Psoas muscle (tissue), 7 donors: ENCODE measurements at regions not wholly inside any gene's neighbourhood (a gene's known extent, or its start where the extent isn't known, plus 50 kb on each side); places are given as distances from the start of the nearest gene placed in this dataset.

Experiments used
- ATAC-seq, 4 donors: fragments of 200-7000 bp; cut with Tn5 transposase; one replicate each; pipeline ENCODE4 v1.9.1; 2020; ENCODE audit warnings: moderate library complexity in 3 of 4, mild to moderate bottlenecking in 2 of 4
- DNase-seq, 2 donors: peaks; one replicate each; pipeline ENCODE4 v3.0.0-alpha.2; 2020
- H3K27ac ChIP-seq: fragments of 200-600 bp; one replicate; pipeline ENCODE4 v1.8.0; 2022
- H3K27me3 ChIP-seq, 3 donors: fragments of 200-600 bp in 1 of 3; one replicate each; pipeline versions ENCODE4 v1.6.1 to v1.8.0; 2013 to 2022; ENCODE audit warnings: low read length in 2 of 3, mild to moderate bottlenecking in 2 of 3, moderate library complexity in 1 of 3; ENCODE audit not compliant: insufficient read depth in 3 of 3
- H3K36me3 ChIP-seq, 2 donors: fragments of 200-600 bp in 1 of 2; one replicate each; pipeline versions ENCODE4 v1.6.1 to v1.8.0; 2013 to 2022; ENCODE audit warnings: low read depth in 1 of 2, mild to moderate bottlenecking in 1 of 2, moderate library complexity in 1 of 2; ENCODE audit not compliant: insufficient read depth in 1 of 2
- H3K4me1 ChIP-seq: fragments of 200-600 bp; one replicate; pipeline ENCODE4 v1.8.0; 2022
- H3K4me3 ChIP-seq: fragments of 200-600 bp; one replicate; pipeline ENCODE4 v1.8.0; 2022; ENCODE audit warnings: mild to moderate bottlenecking
- H3K9me3 ChIP-seq: fragments of 200-600 bp; one replicate; pipeline ENCODE4 v1.8.0; 2022
- WGBS, 3 donors: extraction: QIAGEN DNeasy Blood & Tissue Kit; methylation state at CpG; one replicate each; pipeline versions ENCODE4 v1.1.6 to v1.1.7; 2013; 5-methylcytosine and 5-hydroxymethylcytosine counted together
- intact Hi-C, 2 donors: fragments of 100-400 bp; cut with DNase I; formaldehyde crosslinking; loops; one replicate each; pipeline versions ENCODE4 v1.11.0 to v1.14.2; 2022
- TF ChIP-seq, protein P1 (sequence below): fragments of 200-600 bp; IDR thresholded peaks from one replicate; pipeline ENCODE4 v1.8.0; 2022; ENCODE audit warnings: antibody characterized with exemption
- donor health status: healthy with polysubstance abuse.
- donor health status: DM: no; HTN: no; CAD: no; lungs with moderate emphysema.
- donor health status: Bipolar disorder and iron deficiency.
- donor health status: healthy.
- donor health status: DM: yes; HTN: yes; CAD: no.
- donor health status: DM: no; HTN: no; CAD: no.
- donor health status: DM: yes; HTN: yes; CAD: no.

DNA sequence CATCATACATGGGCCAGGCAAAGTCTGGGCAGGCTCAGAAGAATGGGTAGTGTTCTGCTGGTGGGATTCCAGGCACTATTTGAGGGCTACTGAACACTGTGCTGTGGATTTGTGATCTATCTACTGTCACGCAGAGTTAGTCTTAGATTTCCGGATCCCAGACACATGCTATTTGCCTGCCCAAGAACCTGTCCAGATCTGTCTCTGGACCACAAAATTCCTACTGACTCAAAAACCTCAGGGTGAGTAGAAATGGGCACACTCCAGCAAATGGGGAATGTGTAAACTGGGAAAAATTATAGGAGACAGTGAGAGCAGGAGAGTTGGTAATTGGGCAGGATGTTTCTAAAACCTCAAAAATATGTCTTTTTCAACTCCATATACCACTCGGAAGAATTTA lies 129.9 kb downstream of the GALC start:
- Histone ChIP-seq H3K36me3 (no peaks in the 10 kb centered on the region), H3K27me3 (no peaks in the 10 kb centered on the region), H3K27ac (no peak overlapping the region), H3K4me1 (no peaks in the 10 kb centered on the region), H3K9me3 (no peaks in the 10 kb centered on the region), H3K4me3 (no peak overlapping the region)
- DNase-seq: no peak
- intact Hi-C loops: no loop called here
- TF ChIP-seq, protein P1, sequence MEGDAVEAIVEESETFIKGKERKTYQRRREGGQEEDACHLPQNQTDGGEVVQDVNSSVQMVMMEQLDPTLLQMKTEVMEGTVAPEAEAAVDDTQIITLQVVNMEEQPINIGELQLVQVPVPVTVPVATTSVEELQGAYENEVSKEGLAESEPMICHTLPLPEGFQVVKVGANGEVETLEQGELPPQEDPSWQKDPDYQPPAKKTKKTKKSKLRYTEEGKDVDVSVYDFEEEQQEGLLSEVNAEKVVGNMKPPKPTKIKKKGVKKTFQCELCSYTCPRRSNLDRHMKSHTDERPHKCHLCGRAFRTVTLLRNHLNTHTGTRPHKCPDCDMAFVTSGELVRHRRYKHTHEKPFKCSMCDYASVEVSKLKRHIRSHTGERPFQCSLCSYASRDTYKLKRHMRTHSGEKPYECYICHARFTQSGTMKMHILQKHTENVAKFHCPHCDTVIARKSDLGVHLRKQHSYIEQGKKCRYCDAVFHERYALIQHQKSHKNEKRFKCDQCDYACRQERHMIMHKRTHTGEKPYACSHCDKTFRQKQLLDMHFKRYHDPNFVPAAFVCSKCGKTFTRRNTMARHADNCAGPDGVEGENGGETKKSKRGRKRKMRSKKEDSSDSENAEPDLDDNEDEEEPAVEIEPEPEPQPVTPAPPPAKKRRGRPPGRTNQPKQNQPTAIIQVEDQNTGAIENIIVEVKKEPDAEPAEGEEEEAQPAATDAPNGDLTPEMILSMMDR: no peak
- no peak for ATAC-seq
- 76 to 81% (median 80%) methylated on average over 3 of the region's 3 CpGs for WGBS, 3 donors

DNA sequence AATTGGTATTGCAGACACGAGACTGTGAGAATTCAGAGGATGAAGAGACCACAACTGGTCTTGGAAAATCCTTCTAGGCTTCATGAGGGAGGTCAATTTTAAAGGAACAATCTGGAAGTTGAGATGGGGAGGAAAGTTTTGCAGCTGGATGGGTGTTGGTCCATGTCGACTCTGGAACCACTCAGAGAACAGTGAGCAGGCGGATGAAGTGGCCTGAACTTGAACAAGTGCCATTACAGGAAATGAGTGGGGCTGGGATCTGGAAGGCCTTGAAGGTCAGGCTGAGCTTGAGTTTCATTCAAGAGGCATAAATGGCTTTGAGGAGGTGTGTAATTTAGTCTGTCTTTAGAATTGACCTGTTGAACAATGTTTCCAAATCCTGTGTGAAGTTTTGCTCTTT lies 140.9 kb downstream of the GALC start:
- no peak for ATAC-seq

DNA sequence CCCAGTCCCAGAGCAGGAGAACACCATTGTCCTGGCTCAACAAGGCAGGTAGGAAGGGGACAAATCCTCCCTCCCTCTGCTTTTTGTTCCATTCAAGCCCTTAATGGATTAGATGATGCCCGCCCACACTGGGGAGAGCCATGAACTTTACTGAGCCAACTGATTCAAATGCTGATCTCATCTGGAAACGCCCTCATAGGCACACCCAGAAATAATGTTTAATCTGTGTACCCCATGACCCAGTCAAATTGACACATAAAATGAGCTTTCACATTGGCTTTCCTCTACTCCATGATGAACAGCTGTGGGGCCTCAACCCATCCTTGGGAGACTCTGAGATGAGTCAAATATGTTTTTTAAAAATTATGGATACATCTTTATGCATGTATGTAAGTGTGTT lies 141.8 kb downstream of the GALC start:
- H3K27ac ChIP-seq: no peak overlapping the region
- H3K4me1 ChIP-seq: no peaks in the 10 kb centered on the region
- H3K36me3 ChIP-seq: no peaks in the 10 kb centered on the region
- TF ChIP-seq, protein P1: no peak
- H3K27me3 ChIP-seq: no peaks in the 10 kb centered on the region
- 64 to 65% (median 65%) methylated on average over 2 of the region's 2 CpGs for WGBS, 3 donors
- DNase-seq: no peak
- intact Hi-C loops: no loop called here
- H3K9me3 ChIP-seq: no peaks in the 10 kb centered on the region
- no peak for ATAC-seq
- H3K4me3 ChIP-seq: no peak overlapping the region

More for the DNA sequence above, 140.9 kb downstream of the GALC start:
- Histone ChIP-seq H3K9me3 (no peaks in the 10 kb centered on the region), H3K27me3 (no peaks in the 10 kb centered on the region), H3K36me3 (no peaks in the 10 kb centered on the region), H3K4me1 (no peaks in the 10 kb centered on the region), H3K27ac (no peak overlapping the region), H3K4me3 (no peak overlapping the region)
- WGBS, 3 donors: 49 to 71% (median 63%) methylated on average over 3 of the region's 3 CpGs
- DNase-seq: no peak
- intact Hi-C loops: no loop called here
- TF ChIP-seq, protein P1: no peak

DNA sequence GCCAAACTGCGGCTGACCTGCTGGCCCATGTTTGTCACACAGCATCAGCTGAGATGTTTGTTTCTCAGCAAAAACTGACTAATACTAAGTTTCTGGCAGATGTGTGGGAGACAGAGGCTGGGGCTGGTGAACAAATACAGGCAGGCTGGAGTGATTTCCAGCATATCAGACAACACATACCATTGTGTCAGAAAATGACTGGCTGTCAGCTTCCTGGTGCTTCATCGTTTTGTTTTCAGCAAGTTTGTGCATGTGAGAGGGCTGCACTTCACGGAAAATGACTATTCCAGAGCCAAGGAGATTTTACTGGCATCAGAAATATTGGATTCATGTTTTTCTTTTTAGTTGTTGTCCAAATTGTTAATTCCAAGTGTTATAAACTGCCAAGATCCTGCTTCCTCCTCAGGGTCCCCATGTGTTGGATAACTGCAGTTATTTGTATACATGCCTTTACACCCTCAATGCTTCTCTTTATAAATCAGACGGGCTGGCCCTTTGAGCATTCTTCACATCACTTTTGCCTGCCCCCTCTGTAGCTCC lies 145.7 kb downstream of the GALC start:
- intact Hi-C loops: no loop called here
- H3K9me3 ChIP-seq: no peaks in the 10 kb centered on the region
- 25 to 33% (median 28%) methylated on average over 4 of the region's 4 CpGs for WGBS, 3 donors
- no peaks in the 10 kb centered on the region for H3K4me1 ChIP-seq
- TF ChIP-seq, protein P1: no peak
- DNase-seq (no peak), ATAC-seq (no peak)
- no peaks in the 10 kb centered on the region for H3K36me3 ChIP-seq
- no peak overlapping the region for H3K27ac ChIP-seq
- H3K4me3 ChIP-seq: no peak overlapping the region
- no peaks in the 10 kb centered on the region for H3K27me3 ChIP-seq

DNA sequence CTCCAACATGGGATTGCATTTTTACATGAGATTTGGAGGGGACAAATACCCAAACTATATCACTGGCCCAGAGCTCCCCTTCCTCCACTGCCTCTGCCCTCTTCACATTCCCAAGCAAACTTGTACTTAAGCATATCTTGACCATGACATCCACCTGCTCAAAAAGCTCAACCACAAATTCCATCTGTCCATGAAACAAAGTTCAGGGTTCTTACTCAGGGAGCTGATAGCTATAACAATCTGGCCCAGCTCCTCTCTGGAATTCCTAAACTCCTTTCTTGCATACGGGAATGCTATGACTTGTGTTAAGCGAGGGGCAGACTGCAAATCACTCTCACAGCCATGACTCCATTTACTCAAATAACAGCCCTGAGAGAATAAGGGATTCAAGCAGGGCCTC lies 152.1 kb downstream of the GALC start:
- no peak overlapping the region for H3K4me3 ChIP-seq
- 21 to 33% (median 27%) methylated on average over 2 of the region's 2 CpGs for WGBS, 3 donors
- TF ChIP-seq, protein P1: no peak
- intact Hi-C loops: no loop called here
- ATAC-seq (no peak), DNase-seq (no peak)
- H3K4me1 ChIP-seq: no peaks in the 10 kb centered on the region
- no peak overlapping the region for H3K27ac ChIP-seq
- H3K27me3 ChIP-seq: no peaks in the 10 kb centered on the region
- no peaks in the 10 kb centered on the region for H3K36me3 ChIP-seq
- H3K9me3 ChIP-seq: no peaks in the 10 kb centered on the region
